G401 (cell line): ENCODE measurements at regions not wholly inside any gene's neighbourhood (a gene's known extent, or its start where the extent isn't known, plus 50 kb on each side); places are given as distances from the start of the nearest gene placed in this dataset.

ENCODE experiments used
- DNase-seq: peaks from one replicate; pipeline ENCODE4 v3.0.0-alpha.2; 2015; ENCODE audit warnings: low spot score
- in situ Hi-C: cut with HindIII; loops from 2 replicates; pipeline ENCODE4 v1.10.0; 2016; ENCODE audit warnings: low sequenced_read_pairs, mixed read lengths

DNA sequence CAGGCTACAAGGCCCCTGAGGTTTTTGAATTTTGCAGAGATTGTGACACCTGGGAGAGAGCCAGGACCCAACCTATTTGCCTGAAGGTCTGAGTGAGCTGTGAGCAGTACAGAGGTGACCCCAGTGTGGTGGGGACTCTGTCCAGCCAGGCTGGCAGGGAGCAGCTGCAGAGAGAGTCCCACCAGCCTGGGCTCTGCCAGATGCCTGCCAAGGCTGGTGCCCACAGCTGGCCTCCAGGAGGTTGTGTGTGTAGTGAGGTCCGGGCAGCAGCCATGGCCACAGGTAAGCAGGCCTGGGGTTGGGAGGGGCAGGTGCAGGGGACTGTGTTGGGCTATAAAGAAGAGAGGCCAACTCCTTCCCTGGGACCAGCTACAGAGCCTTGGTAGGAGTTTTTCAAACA lies 144.8 kb downstream of the CRYBB2 start:
- in situ Hi-C loops: no loop called here
- no peak for DNase-seq

DNA sequence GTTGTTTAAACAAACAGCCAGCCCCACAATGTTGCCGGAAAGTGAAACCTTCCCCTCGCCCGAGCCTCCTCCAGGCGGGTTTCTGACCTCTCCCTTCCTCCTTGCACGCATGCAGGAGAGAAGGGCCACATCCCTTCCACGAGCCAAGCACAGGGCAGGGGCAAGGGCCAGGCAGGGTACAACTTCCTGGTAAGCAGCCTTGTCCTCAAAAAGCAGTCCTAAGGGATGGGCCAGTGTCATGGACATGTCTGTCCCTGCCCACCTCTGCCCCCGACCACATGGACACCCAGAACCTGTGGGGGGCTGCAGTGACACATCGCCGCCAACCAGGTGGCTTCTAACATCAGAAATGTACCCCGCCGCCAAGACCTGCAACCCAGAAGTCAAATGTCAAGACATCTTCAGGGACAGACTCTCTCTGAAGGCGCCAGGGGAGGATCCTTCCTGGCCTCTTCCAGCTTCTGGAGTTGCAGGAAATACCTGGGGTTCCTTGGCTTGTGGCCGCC lies 145.3 kb downstream of the CRYBB2 start:
- in situ Hi-C loops: no loop called here
- no peak for DNase-seq

DNA sequence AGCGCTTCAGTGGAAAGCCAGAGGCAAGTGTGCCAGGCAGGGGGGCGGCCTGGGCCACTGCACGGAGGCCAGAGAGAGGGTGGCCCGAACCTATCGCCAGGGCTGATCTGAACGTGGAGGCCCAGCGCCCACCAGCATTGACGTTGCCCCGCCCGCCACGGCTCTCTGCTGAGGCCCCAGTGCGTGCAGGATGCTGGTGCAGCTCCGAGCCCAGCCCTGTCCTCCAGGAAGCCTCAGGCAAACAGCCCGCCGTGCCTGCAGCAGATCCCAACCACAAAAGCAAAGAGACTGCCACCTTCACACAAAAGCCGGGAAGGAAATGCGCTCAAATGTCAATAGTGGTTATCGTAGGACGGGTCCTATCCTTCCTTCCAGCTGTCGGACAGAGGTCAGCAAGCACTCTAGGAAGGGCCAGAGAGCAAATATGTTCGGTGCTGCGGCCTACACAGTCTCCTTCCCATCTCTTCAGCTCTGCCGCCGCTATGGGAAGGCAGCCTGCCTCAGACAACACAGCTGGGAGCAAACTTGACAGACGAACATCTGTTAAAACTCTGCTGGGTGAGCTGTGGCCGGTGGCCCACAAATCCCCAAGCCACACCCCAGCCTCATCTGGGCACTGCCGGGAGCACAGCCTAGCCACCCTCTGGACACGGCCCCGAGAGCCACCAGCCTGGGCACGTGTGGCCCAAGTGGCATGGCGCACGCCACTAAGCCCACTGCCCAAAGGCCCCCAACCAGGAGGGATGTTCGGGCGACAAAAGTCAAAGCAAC lies 146.2 kb downstream of the CRYBB2 start:
- no peak for DNase-seq
- in situ Hi-C loops: no loop called here

DNA sequence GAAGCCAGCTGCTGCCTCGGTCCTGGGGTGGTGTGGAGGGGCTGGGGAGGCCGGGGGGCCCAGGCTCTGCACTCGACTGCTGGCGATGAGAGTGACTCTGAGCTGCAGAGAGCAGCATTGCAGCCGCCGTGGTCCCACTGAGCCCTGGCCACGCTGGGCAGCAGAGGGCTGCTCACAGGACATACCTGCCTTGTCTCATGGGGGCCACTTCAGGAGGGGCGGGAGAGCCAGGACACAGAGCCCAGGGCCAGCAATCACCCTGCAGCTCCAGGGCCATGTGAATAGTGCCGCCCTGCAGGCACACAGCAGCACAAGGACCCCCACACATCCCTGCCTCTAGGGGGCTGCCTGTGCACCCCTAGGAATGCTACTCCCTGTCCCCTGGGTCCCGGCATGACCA lies 147.0 kb downstream of the CRYBB2 start:
- no peak for DNase-seq
- in situ Hi-C loops: no loop called here

DNA sequence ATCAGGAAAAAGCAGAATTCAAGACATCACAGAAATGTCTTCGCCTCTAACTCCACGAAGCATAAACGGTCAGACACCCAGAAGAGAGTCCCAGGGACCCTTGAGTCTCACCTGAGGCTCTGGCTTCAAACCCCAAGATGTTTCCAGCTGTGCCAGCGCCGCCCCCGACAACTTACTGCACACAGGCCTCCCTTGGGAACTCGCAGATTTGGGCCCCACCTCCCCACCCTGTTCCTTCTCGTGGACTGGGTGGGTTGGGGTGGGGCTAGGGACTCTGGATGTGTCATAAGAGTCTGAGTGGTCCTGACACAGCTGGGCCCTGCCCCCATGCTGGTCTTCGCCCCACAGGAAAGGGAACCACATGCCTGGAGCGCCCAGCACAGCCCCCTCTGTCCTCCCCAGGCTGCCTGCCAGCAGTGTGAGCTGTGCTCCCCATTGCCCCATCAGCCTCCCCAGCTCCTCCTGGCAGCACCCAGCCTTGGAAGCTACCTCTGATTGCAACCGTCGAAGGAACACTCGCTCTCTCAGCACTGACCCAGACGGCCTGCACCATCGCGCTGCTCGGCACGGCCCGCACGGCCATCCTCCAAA lies 147.5 kb downstream of the CRYBB2 start:
- in situ Hi-C loops: no loop called here
- no peak for DNase-seq

DNA sequence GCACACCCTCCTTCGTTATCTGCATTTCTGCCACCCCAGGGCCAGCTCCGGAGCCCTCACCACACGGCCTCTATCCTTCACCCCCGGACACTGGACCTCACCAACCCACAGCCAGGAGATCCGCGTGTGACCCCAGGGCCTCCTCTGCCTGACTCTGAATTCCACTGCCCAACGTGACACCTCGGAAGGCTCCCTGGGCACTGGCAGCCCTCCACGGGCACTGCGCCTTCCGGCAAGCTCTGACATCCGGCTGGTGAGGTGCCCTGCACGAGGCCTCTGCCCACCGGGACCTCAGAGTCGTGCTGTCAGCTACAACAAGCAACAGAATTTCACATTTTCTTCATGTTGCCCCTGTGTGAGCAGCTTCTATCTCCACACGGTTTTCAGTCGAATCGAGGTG lies 148.3 kb downstream of the CRYBB2 start:
- DNase-seq: no peak
- in situ Hi-C loops: no loop called here

DNA sequence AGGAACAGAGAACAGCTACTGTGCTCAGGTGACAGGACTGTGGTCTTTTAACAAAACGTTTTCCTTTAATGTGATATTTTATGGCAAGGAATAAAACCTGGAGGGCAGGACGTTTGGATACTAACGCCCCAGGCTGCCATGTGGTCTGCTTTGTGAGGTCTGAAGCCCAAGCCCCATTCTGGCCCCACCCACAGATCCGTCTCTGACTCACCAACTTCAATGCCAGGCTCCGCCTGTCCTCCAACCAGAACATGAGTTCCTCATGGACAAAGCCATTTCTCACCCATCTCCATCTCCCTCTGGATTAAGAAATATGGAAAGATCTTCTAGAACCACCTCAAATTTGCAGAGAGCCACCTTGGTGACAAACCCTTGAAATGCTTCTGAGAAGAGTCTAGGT lies 148.8 kb downstream of the CRYBB2 start:
- DNase-seq: no peak
- in situ Hi-C loops: no loop called here

DNA sequence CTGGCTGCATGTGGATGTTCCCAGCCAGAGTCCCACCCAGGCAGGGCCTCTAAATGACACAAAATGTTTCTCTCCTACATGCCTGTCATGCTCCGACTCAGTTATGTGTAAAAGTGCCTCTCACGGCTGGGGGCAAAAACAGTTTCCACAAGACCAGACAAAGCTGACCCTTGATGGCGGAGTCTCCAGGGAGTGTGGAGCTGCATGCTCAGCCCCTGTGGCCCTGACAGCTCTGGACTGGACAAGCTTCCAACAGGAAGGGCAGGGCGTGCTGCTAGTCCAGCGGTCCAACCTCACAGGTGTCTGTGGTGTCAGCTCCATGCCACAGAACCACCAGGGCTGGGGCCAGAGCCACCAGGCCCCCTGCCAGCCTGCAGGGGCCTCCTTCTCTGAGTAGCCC lies 149.6 kb downstream of the CRYBB2 start:
- in situ Hi-C loops: no loop called here
- no peak for DNase-seq

DNA sequence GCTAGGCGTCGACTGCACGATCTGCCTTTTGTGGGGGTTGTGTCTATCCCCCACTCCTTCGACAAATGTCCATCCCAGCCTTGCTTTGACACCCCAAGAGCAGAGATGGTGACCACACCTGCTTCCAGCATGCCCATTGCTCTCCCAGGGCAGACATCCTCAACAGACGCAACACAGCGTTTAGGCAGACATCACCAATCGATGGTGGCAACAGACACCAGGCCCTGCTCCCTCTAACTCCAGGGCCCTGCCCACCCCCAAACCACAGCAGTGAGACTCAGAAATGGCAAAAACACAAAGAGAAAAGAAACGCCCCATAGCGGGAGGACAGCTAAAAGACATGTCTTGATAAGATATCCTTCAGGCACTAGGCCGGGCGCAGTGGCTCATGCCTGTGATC lies 150.9 kb downstream of the CRYBB2 start:
- DNase-seq: no peak
- in situ Hi-C loops: no loop called here

DNA sequence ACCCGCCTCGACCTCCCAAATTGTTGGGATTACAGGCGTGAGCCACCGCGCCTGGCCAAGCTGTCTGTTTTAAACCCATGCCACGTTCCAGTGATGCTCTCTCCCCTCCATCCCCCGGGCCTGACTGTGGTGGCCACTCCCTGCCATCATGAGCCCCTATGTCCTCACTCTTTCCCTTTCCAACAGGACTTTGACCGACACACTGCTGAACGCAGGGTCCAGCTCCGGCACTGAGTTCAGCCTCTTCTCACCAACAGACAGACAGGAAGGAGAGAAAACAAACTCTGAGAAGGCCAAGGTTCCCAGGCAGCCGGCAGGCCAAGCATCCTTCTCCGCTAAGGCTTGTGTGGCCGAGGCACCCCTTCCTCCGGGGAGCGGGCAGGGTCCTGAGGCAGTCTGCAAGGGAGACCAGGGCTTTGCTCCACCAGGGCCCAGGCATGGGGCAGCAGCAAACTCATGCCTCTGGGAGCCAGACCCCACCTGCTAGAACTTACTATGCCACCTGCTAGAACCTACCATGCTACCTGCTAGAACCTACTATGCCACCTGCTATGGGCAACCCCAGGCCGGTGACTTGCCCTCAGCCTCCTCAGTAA lies 152.7 kb downstream of the CRYBB2 start:
- in situ Hi-C loops: no loop called here
- DNase-seq: no peak

DNA sequence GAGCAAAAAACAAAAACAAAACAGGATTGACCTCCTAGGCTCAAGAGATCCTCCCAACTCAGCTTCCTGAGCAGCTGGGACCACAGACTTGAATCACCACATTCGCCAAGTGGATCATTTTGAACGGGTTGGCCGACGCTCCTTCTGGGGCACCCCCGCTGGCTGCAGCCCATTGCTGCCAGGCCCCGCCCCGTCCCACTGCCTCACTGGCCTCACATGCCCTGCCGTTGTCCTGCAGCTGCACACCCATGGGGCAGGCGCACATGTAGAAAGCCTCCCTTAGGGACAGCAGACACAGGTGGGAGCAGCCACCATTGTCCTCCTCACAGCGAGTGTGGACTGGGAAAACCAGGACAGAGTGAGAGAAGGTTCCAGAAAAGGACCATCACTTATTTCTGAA lies 154.5 kb downstream of the CRYBB2 start:
- no peak for DNase-seq
- in situ Hi-C loops: no loop called here

DNA sequence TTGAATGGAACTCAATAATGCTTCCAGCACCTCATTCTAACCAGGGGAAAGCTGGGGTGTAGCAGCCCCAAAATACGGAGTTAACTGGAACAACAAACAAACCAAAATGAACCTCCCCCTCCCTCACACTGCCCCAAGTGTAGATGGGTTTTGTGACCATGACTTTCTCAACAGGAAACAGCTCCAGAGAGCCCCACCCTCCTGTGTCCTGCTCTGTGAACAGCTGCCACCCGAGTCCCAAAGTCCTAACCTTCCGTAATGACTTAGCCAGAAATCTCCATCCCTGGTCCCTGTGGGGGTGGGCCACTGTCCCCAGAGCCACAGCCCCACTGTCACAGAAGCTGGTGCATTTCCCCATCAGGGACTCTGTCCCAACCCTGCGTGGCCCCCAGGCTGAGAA lies 155.4 kb downstream of the CRYBB2 start:
- in situ Hi-C loops: no loop called here
- no peak for DNase-seq

DNA sequence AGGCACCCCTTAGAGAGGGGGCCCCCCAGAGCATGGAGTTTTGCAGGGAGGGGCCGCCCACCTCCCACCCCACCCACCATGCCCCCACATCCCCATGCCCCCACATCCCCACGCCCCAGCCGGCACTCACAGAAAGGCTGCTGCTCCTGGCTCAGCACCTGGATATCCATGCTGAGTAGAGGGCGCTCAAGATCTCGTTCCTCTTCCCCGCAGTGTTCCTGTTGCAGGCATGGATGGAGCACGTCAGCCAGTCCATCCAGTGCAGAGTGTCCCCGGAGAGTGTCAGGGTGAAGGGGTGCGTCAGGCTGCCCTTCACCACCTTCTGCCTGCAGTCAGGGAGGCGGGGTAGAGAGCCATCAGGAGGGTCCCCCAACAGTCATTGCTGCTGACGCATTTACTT lies 156.2 kb downstream of the CRYBB2 start:
- in situ Hi-C loops: no loop called here
- DNase-seq: no peak

DNA sequence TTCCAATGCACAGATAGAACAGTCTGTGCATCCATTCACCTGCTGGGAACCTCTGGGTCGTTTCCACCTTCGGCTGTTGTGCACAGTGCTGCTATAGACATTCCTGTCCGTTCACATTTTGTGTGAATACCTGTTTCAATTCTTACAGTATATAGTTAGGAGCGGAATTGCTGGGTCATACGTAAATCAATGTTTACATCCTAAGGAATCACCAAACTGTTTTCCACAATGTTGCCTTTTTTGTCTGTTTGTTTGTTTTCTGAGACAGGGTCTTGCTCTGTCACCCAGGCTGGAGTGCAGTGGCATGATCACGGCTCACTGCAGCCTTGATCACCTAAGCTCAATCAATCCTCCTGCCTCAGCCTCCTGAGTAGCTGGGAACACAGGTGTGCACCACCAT lies 158.3 kb downstream of the CRYBB2 start:
- DNase-seq: no peak
- in situ Hi-C loops: no loop called here

DNA sequence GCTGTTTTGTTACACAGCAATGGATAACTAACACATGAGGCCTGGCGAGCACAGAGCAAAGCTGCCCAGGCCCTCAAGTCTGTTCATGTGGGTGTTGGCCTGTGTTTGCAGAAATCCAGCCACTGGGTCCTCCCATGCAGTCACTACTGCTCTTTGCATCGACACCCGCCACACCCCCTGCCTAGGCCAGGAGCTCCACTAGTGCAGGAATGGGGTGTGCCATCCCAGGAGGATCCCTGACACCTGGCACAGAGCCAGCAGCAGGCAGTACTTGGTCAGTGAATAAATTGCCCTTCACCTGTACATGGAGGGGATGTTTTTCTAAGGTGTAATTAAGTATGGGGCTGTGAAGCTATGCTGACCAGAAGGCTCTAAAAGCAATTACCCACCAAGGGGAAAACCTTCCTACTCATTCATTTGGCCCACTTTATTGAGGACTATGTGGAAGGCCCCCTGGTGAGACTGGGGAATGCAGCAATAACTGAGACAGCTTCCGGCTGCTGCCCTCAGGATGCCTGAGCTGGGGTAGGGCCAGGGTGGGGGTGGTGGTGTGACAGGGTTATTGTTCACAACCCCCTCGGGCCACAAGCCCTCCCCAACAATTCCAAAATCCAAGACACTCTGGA lies 160.8 kb downstream of the CRYBB2 start:
- no peak for DNase-seq
- in situ Hi-C loops: no loop called here

DNA sequence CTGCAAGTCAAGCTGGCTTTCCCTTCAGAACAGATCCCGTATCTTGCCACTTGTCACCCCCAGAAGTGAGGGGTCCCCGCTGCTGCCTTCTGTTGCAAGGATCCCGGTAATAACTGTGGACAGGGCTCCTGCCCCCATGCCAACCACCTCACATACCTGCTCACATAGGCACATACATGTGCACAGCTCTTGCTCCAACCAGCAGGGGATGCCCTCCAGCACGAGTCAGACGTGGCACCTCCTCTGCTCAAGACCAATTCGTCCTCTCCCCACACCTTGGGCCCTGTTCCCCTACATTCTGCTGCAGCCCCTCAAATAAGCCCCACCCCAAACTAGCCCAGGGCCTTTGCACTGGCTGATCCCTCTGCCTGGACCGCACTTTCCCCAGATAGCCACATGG lies 163.3 kb downstream of the CRYBB2 start:
- DNase-seq: no peak
- in situ Hi-C loops: no loop called here

DNA sequence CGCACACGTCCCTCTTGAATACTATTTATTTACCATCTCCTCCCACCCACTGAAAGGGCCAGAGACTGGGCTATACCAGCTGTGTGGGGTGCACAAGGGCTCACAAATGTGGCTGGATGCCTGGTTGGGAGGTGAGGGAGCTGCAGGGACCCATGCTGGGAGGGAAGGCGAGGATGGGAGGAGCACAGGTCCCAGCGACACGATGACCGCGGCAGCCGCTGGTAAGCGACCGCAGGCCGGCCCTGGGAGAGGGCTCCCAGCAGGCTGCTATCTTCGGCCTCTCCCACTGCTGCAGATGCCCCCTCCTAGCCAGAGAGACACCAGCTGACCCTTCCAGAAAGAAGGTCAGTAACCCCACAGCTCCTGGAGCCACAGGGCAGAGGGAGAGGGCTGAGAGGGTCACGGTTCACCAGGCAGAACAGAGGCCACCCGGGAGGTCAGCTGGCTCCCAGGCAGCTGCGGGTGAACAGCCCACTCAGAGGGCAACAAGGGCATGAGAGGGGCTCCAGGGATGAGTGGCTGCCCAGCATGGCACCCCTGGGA lies 163.9 kb downstream of the CRYBB2 start:
- in situ Hi-C loops: no loop called here

DNA sequence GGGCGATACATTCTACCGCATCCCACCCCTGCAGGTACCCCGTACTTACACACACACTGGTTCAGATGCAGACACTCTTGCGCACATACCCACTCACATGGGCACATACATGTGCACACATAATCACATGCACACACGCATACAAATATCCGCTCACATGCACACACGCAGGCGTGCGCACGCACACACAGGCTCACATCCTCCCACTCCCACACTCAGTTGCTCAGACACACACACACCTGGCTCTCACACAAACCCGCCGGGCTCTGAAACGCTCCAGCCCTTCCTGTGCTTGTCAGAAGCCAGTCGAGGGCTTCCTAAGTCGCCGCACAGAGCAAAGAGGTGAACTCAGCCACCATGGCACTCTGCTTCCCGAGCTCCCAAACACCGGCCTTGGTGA lies 164.5 kb downstream of the CRYBB2 start:
- in situ Hi-C loops: no loop called here
- DNase-seq: no peak

More for the DNA sequence above, 163.9 kb downstream of the CRYBB2 start:
- DNase-seq: no peak

DNA sequence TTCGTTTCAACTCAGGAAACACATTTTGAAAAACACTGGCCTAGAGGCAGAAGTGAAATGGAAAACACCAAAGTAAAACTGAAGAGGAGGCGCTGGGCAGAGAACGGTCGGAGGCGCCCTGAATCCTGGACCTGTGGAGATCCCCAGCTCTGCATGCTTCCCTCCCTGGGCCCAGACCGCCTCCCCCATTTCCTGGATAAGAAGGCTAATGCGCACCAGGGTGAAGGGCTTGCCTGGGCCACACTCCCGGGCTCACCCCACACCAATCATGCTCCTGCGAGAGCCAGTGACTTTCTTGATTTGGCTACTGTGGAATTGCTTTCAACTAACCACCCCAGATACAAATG lies 167.1 kb downstream of the CRYBB2 start:
- no peak for DNase-seq
- in situ Hi-C loops: no loop called here

DNA sequence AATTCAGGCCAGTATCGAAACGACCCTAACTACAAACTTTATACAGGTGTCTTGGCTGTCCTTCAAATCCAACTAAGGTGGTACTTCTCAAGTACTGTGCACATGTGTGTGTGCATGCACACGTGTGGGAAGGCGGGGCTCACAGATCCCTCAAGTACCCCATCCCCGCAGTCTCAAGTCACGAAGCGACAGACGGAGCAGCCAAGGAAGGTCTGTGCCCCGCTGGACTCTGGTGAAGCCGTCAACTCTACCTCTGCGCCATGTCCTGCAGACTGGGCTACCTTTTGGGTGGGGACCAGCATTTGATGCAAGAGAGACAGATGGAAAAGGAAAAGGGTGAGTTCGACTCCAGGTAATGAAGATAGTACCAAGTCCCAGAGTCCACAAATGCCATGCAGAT lies 169.0 kb downstream of the CRYBB2 start:
- in situ Hi-C loops: no loop called here
- no peak for DNase-seq
